Keratinocyte (primary cell): ENCODE measurements at regions not wholly inside any gene's neighbourhood (a gene's known extent, or its start where the extent isn't known, plus 50 kb on each side); places are given as distances from the start of the nearest gene placed in this dataset.
"Not testable (repeated sequence)": the region's sequence is repeated elsewhere in the genome, so short reads cannot be mapped to it uniquely, and the experiment has no call there.

Experiments
- DNase-seq: peaks from one replicate; pipeline ENCODE4 v3.0.0-alpha.2; 2011; ENCODE audit warnings: low read depth, missing footprints, low spot score
- FAIRE-seq: peaks from 2 replicates; lab custom pipeline; 2011; peaks lifted over from hg19 to GRCh38; lab: Jason Lieb, UNC
- H2AFZ ChIP-seq: 2 replicates; pipeline ENCODE4 v1.6.0; 2012; ENCODE audit warnings: low read length, control low read depth, inconsistent platforms; ENCODE audit not compliant: control insufficient read depth
- H3K27ac ChIP-seq: 2 replicates; pipeline ENCODE4 v1.5.1; 2011; ENCODE audit warnings: low read length; ENCODE audit not compliant: control insufficient read depth, insufficient read depth
- H3K27me3 ChIP-seq: 3 replicates; pipeline ENCODE4 v1.6.0; 2011; ENCODE audit warnings: low read length; ENCODE audit not compliant: control insufficient read depth, insufficient read depth; ENCODE audit errors: extremely low read depth
- H3K36me3 ChIP-seq, 2 experiments: 2 replicates in 1 of 2; 3 replicates in 1 of 2; pipeline ENCODE4 v1.5.1; 2011; ENCODE audit warnings: low read length in 2 of 2, mild to moderate bottlenecking in 1 of 2; ENCODE audit not compliant: control insufficient read depth in 2 of 2, insufficient read depth in 2 of 2; ENCODE audit errors: extremely low read depth in 1 of 2
- H3K4me1 ChIP-seq: 3 replicates; pipeline ENCODE4 v1.5.1; 2011; ENCODE audit warnings: low read length; ENCODE audit not compliant: control insufficient read depth, insufficient read depth; ENCODE audit errors: extremely low read depth
- H3K4me2 ChIP-seq: 3 replicates; pipeline ENCODE4 v1.6.0; 2011; ENCODE audit warnings: low read depth, low read length; ENCODE audit not compliant: control insufficient read depth, insufficient read depth; ENCODE audit errors: extremely low read depth
- H3K4me3 ChIP-seq, 3 experiments: fragments of 200-600 bp in 1 of 3; sonication (generic) in 1 of 3; 2 replicates in 2 of 3; 3 replicates in 1 of 3; pipeline ENCODE4 v1.5.1; 2011 to 2016; ENCODE audit warnings: low read length in 3 of 3, mild to moderate bottlenecking in 3 of 3, control low read depth in 2 of 3, inconsistent platforms in 1 of 3, low read depth in 1 of 3, mixed read lengths in 1 of 3, mixed run types in 1 of 3, moderate library complexity in 1 of 3; ENCODE audit not compliant: control insufficient read depth in 2 of 3, insufficient read depth in 2 of 3; ENCODE audit errors: extremely low read depth in 1 of 3
- H3K79me2 ChIP-seq: 2 replicates; pipeline ENCODE4 v1.6.0; 2012; ENCODE audit warnings: low read length; ENCODE audit not compliant: control insufficient read depth, insufficient read depth
- H3K9ac ChIP-seq: 3 replicates; pipeline ENCODE4 v1.6.0; 2011; ENCODE audit warnings: low read length; ENCODE audit not compliant: control insufficient read depth, insufficient read depth; ENCODE audit errors: extremely low read depth
- H3K9me1 ChIP-seq: 3 replicates; pipeline ENCODE4 v1.6.0; 2011; ENCODE audit warnings: low read length; ENCODE audit not compliant: control insufficient read depth, insufficient read depth; ENCODE audit errors: extremely low read depth
- H3K9me3 ChIP-seq: 2 replicates; pipeline ENCODE4 v1.5.1; 2012; ENCODE audit warnings: low read depth, low read length; ENCODE audit not compliant: control insufficient read depth
- H4K20me1 ChIP-seq: 3 replicates; pipeline ENCODE4 v1.6.0; 2011; ENCODE audit warnings: low read length; ENCODE audit not compliant: control insufficient read depth, insufficient read depth; ENCODE audit errors: extremely low read depth
- CTCF ChIP-seq, 3 experiments: IDR thresholded peaks in 1 of 3; conservative IDR thresholded peaks in 1 of 3; optimal IDR thresholded peaks in 1 of 3; 2 replicates in 2 of 3; 3 replicates in 1 of 3; pipeline versions ENCODE3 to v1.5.1; 2011; ENCODE audit warnings: low read length in 3 of 3, mild to moderate bottlenecking in 3 of 3, moderate library complexity in 2 of 3, control low read depth in 1 of 3, inconsistent platforms in 1 of 3; ENCODE audit not compliant: insufficient read depth in 2 of 3; ENCODE audit errors: extremely low read depth in 1 of 3
- EZH2 ChIP-seq: IDR thresholded peaks from one replicate; pipeline ENCODE4 v1.6.1; 2012; ENCODE audit warnings: inconsistent platforms, mild to moderate bottlenecking, low read length, moderate library complexity
- dilution Hi-C: fragments of 300-500 bp; cut with MboI; formaldehyde crosslinking; loops from one replicate; pipeline ENCODE4 v1.7.0; 2020; ENCODE audit warnings: low sequenced_read_pairs; ENCODE audit not compliant: extremely low pct_ligation_motif_present

GRCh38 chr4:181834071-181834470 lies 409.1 kb upstream of the TENM3 start:
- FAIRE-seq: no peak
- Histone ChIP-seq H3K4me2 (no peak overlapping the region), H3K79me2 (no peaks in the 10 kb centered on the region), H2AFZ (no peak overlapping the region), H3K9me1 (no peaks in the 10 kb centered on the region), H4K20me1 (no peaks in the 10 kb centered on the region), H3K27me3 (no peaks in the 10 kb centered on the region), H3K27ac (no peak overlapping the region), H3K9me3 (no peaks in the 10 kb centered on the region), H3K36me3 (no peaks in the 10 kb centered on the region), H3K4me3 (no peak overlapping the region), H3K4me1 (peaks cover 9% of the 10 kb centered on the region), H3K9ac (no peak overlapping the region)
- dilution Hi-C loops: no loop called here
- TF ChIP-seq EZH2: no peak
- TF ChIP-seq CTCF (optimal IDR thresholded peaks at IDR 0.05 in 1 of 3, IDR thresholded peaks at IDR 0.05 in 1 of 3, conservative IDR thresholded peaks at IDR 0.05 in 1 of 3; ENCODE audit: extremely low read depth in 1 of 3, insufficient read depth in 2 of 3, low read length in 3 of 3): no peak
- no peak for DNase-seq

- dilution Hi-C loops: no loop called here
- H4K20me1 ChIP-seq: no peaks in the 10 kb centered on the region
- no peak overlapping the region for H3K4me3 ChIP-seq
- H3K79me2 ChIP-seq: no peaks in the 10 kb centered on the region
- TF ChIP-seq EZH2: no peak
- H3K4me2 ChIP-seq: peak overlapping the region; percentile 11
- no peak overlapping the region for H3K9ac ChIP-seq
- peaks cover 9% of the 10 kb centered on the region for H3K4me1 ChIP-seq
- no peaks in the 10 kb centered on the region for H3K9me1 ChIP-seq
- no peaks in the 10 kb centered on the region for H3K27me3 ChIP-seq
- peak; percentile 19 for DNase-seq
- H3K36me3 ChIP-seq: no peaks in the 10 kb centered on the region
- no peak overlapping the region for H2AFZ ChIP-seq
- H3K9me3 ChIP-seq: no peaks in the 10 kb centered on the region
- H3K27ac ChIP-seq: no peak overlapping the region
- FAIRE-seq: peak; percentile 86
Observed at GRCh38 chr4:181835348-181835747, 407.9 kb upstream of the TENM3 start.

- Histone ChIP-seq H3K4me1 (peaks cover 9% of the 10 kb centered on the region), H3K79me2 (no peaks in the 10 kb centered on the region), H3K27ac (no peak overlapping the region), H3K27me3 (no peaks in the 10 kb centered on the region), H2AFZ (no peak overlapping the region), H3K36me3 (no peaks in the 10 kb centered on the region), H4K20me1 (no peaks in the 10 kb centered on the region), H3K9ac (no peak overlapping the region), H3K4me2 (no peak overlapping the region), H3K9me3 (no peaks in the 10 kb centered on the region), H3K4me3 (no peak overlapping the region), H3K9me1 (no peaks in the 10 kb centered on the region)
- no peak for TF ChIP-seq EZH2
- no peak for TF ChIP-seq CTCF (optimal IDR thresholded peaks at IDR 0.05 in 1 of 3, IDR thresholded peaks at IDR 0.05 in 1 of 3, conservative IDR thresholded peaks at IDR 0.05 in 1 of 3; ENCODE audit: extremely low read depth in 1 of 3, insufficient read depth in 2 of 3, low read length in 3 of 3)
- FAIRE-seq: no peak
- dilution Hi-C loops: no loop called here
- DNase-seq: no peak
Observed at GRCh38 chr4:181838253-181838652, 404.9 kb upstream of the TENM3 start.

- H3K27me3 ChIP-seq, H3K9ac ChIP-seq, H4K20me1 ChIP-seq, H2AFZ ChIP-seq, H3K36me3 ChIP-seq, dilution Hi-C loops, H3K27ac ChIP-seq, H3K79me2 ChIP-seq, DNase-seq, H3K9me1 ChIP-seq, H3K4me2 ChIP-seq, FAIRE-seq, H3K4me3 ChIP-seq, H3K9me3 ChIP-seq: not testable (repeated sequence)
- peaks cover 12% of the 10 kb centered on the region for H3K4me1 ChIP-seq
Observed at GRCh38 chr4:181843797-181844196, 399.4 kb upstream of the TENM3 start.
